Activated CD8-positive, alpha-beta memory T cell treated with anti-CD3 and anti-CD28 coated beads, Interleukin-2, amount 50 U/mL, for 48 hours (primary cell): ENCODE measurements at regions not wholly inside any gene's neighbourhood (a gene's known extent, or its start where the extent isn't known, plus 50 kb on each side); places are given as distances from the start of the nearest gene placed in this dataset.
A peak's percentile ranks its signal among the peaks of the same experiment; 100 is the strongest.

Source experiments
- DNase-seq: peaks from one replicate; pipeline ENCODE4 v3.0.0-alpha.2; 2020

- peak; percentile 57 for DNase-seq
These were observed 568.4 kb downstream of the TNS1 start for GRCh38 chr2:217434180-217434975.

GRCh38 chr2:217433522-217433921 lies 569.3 kb downstream of the TNS1 start:
- DNase-seq: no peak

- DNase-seq: no peak
These were observed 571.1 kb downstream of the TNS1 start for GRCh38 chr2:217431577-217432269.

DNA sequence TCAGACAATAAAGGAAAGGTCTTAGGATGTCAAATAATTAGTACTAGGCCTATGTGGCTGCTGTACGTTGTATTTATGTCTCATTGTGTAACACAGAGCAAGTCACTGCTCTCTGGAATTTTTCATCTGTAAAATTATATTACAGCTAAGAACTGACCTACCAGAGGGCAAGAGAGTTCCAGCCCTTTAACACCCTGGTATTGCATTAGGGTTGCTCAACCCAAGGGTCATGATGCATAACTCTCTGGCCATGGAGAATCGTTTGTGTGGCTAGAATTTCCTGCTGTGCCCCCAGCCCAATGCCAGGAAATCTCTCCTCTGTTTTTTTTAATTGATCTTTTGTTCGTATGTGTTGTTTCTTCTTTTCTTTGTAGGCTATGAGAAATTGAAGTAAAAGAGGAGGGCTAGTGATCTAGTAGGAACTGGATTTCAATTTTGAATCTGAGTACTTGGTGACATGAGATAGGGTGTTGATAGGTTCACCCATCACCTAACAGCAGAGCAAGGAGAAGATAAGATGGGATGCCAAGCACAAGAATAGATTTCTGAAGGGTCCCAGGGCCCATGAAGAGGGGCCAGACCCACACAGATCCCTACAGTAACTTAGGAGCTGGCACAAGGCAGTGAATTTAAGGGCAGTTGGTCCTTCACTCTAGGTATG lies 571.2 kb upstream of the TNP1 start:
- DNase-seq: no peak

GRCh38 chr2:217429981-217430500 lies 570.2 kb upstream of the TNP1 start:
- no peak for DNase-seq

DNA sequence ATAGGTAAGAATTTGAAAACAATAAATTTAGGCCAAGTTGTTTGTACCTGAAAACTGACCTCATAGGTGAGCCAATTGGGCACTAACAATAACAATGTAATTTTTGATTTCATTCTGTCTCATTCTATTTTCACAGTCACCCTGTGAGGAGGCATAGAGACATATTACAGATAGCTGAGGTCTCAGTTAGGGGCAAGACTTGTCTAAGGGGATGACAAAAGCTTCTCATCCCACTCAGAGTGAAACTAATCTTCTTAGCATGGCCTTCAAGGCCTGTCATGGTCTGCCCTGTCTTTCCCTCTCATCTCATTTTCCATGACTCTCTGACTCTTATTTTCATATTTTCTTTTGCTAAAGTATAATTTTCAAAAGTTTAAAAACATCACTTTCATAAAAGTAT lies 562.0 kb upstream of the TNP1 start:
- no peak for DNase-seq

DNA sequence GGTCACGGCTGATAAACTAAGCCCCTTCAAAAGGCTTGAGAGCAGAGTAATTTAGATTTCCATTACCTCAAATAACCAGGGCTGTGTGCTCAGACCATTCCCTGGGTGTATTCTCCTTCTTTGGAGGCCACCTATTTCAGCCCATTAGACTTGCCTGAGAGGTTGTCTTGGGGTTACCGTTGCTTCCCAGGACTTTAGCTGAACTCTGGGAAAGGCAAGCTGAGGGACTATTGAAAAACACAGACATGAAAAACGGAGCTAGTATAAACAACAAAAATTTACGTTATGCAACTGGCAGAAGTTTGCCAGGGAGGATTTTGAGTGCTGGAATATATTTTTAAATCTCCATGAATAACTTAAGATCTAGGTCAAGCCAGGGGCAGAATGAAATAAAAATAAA lies 561.0 kb upstream of the TNP1 start:
- no peak for DNase-seq

- no peak for DNase-seq
These were observed 559.3 kb upstream of the TNP1 start for GRCh38 chr2:217419055-217419671.

- no peak for DNase-seq
These were observed 558.7 kb upstream of the TNP1 start for GRCh38 chr2:217418544-217418943.

GRCh38 chr2:217418090-217418489 lies 558.2 kb upstream of the TNP1 start:
- DNase-seq: no peak

DNA sequence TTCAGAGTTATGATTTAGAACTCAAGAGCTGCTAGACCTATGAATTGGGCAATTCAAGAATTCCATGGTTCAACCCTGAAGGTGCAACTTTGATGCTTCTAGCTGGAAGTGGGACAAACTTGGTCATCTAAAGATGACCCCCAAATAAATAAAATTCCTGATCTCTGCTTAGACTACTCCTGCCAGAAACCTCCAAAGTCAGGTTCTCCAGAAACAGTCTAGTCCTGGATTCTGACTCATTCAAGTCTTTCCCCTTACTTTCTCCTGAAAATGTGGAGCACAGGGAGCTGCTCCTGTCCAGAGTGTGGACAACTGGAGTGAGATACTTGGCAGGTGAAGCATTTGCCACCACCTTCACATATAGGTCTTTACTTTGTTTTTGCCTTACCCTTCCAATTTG lies 557.7 kb upstream of the TNP1 start:
- DNase-seq: no peak

DNA sequence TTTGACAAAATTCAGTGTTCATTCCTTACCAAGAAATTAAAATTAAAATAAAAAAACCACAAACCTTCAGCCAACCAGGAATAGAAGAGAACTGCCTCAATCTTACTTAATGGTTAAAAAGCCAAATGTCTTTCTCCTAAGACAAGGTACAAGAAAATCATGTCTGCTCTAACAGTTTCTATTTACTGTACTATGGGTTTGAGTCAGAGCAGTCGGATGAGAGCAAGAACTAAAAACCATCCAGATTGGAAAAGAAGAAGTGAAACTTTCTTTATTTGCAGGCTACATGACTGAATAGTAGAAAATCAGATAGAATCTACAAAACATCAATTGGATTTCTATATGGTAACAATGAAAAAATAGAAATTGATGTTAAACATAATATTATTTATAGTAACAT lies 555.5 kb upstream of the TNP1 start:
- DNase-seq: no peak

- no peak for DNase-seq
These were observed 554.6 kb upstream of the TNP1 start for GRCh38 chr2:217414429-217414828.

- no peak for DNase-seq
These were observed 553.3 kb upstream of the TNP1 start for GRCh38 chr2:217413193-217413592.

- no peak for DNase-seq
These were observed 552.9 kb upstream of the TNP1 start for GRCh38 chr2:217412721-217413120.

GRCh38 chr2:217412277-217412676 lies 552.4 kb upstream of the TNP1 start:
- no peak for DNase-seq

GRCh38 chr2:217410681-217410960 lies 550.8 kb upstream of the TNP1 start:
- DNase-seq: no peak

DNA sequence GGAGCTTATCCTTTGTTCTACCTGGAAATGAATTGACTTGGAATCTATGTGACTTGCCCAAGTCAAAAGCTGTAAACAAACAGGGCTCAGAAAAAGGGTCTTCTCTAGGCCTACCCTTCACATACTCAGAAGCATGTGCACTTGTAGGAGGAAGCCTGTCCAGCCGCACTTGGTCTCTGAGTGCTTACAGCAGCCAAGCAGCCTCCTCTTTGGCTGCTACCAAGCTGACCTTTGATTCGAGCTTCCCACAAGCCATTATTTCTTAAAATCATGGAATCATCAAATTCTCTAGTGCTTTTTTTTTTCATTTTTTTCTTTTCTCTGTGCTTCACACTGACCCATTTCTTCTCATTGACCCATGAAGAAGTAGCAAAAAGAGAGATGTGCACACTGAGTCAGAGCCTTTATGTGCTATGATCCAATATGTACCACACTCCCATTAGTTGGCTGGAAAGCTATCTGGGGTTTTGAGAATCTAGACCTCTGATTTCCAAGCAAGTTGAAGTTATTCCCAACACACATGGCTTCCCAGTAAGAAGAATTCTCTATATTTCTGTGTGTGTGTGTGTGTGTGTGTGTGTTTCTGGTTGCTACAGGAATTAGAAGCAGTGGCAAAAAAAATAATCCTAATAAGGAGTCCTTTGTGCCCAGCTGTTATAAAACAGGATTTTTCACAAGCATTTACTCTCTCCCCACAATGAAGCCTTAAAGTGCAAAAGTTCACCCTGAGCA lies 550.3 kb upstream of the TNP1 start:
- DNase-seq: no peak

DNA sequence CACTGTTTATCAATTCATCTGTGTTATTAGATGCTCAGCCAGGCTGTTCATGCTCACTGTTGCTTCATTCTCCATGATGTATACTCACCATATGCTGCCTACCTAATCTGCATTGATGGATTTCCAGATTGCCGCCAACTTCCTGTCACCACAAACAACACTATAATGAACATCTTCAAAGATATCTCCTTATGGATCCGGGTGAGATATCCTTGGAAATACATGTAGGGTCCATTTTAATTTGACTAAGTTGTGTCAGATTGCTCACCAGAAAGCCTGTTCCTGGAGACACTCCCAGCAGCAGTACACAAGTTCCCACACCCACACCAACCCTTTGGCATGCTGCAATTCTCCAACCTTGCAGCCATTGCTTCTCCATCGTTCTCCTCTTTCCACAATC lies 547.5 kb upstream of the TNP1 start:
- DNase-seq: no peak

DNA sequence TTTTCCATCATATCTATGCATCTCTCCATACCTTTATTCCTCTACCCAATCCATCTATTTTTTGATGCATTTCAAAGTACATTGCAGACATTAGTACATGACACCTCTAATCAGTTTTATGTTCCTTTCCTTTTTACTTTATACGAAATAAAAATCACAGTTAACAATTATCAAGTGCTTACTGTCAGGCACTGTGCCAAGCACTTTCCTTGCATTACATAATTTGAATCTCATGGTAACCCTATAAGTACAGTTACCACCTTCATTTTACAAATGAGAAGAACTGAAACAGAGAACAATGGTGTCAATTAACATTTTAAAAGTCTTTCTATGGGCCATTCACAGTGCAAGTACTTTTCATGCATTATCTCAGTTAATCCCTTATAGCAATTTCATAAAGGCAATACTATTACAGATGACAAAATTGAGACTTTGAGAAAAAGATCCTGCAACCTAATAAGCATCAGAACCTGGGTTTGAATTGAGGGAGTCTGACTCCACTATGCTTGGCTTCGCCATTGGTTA lies 544.4 kb upstream of the TNP1 start:
- no peak for DNase-seq

- no peak for DNase-seq
These were observed 543.0 kb upstream of the TNP1 start for GRCh38 chr2:217402761-217403383.

GRCh38 chr2:217402144-217402543 lies 542.3 kb upstream of the TNP1 start:
- DNase-seq: no peak
